ENCODE measurements at regions not wholly inside any gene's neighbourhood (a gene's known extent, or its start where the extent isn't known, plus 50 kb on each side); places are given as distances from the start of the nearest gene placed in this dataset.

DNA sequence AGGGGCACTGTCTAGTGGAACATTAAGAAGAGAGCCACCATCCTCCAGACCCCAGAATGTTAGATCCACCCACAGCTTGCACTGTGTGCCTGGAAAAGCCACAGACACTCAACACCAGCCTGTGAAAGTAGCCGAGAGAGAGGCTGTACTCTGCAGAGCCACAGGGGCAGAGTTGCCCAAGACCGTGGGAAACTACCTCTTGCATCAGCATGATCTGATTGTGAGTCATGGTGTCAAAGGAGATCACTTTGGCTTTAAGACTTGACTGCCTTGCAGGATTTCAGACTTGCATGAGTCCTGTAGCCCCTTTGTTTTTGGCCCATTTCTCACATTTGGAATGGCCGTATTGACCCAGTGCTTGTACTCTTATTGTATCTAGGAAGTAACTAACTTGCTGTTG, 115.9 kb upstream of the CCDC179 start:
- no peak overlapping the region for H3K4me3 ChIP-seq (ENCODE audit: low read length in 2 of 2)
- H3K4me1 ChIP-seq (ENCODE audit: control insufficient read depth, insufficient read depth, low read length), result no peaks in the 10 kb centered on the region
- H3K27ac ChIP-seq (ENCODE audit: low read length), result no peak overlapping the region
- H3K9me3 ChIP-seq (ENCODE audit: control insufficient read depth in 2 of 2, low read length in 2 of 2), result peaks cover 0 to 4% of the 10 kb centered on the region in 2 donors
- no peak overlapping the region for H3K9ac ChIP-seq (ENCODE audit: low read length in 2 of 2)
- H3K27me3 ChIP-seq (ENCODE audit: control insufficient read depth in 1 of 2, insufficient read depth in 2 of 2, low read length in 2 of 2), result no peaks in the 10 kb centered on the region
- no peaks in the 10 kb centered on the region for H3K36me3 ChIP-seq (ENCODE audit: control insufficient read depth in 2 of 2, insufficient read depth in 2 of 2, low read length in 2 of 2)

DNA sequence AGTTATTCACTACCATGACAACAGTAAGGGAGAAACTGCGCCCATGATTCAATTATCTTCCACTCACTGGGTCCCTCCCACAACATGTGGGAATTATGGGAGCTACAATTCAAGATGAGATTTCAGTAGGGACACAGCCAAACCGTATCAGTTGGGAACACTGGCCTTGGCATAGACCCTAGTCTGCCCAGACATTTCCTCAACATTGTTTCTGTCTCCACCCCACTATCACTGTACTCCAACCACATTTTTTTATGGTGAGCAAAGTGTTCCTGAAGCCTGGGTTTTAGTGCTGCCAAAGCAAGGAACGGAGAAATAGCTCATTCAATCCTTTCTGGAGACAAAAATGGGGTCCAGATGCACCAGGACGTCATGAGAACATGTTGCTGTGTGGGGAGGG, 122.6 kb upstream of the CCDC179 start:
- no peak overlapping the region for H3K9ac ChIP-seq (ENCODE audit: low read length in 2 of 2)
- H3K27me3 ChIP-seq (ENCODE audit: control insufficient read depth in 1 of 2, insufficient read depth in 2 of 2, low read length in 2 of 2), result no peaks in the 10 kb centered on the region
- H3K4me3 ChIP-seq (ENCODE audit: low read length in 2 of 2), result no peak overlapping the region
- no peak overlapping the region for H3K27ac ChIP-seq (ENCODE audit: low read length)
- no peaks in the 10 kb centered on the region for H3K4me1 ChIP-seq (ENCODE audit: control insufficient read depth, insufficient read depth, low read length)
- no peaks in the 10 kb centered on the region for H3K36me3 ChIP-seq (ENCODE audit: control insufficient read depth in 2 of 2, insufficient read depth in 2 of 2, low read length in 2 of 2)
- no peaks in the 10 kb centered on the region for H3K9me3 ChIP-seq (ENCODE audit: control insufficient read depth in 2 of 2, low read length in 2 of 2)

DNA sequence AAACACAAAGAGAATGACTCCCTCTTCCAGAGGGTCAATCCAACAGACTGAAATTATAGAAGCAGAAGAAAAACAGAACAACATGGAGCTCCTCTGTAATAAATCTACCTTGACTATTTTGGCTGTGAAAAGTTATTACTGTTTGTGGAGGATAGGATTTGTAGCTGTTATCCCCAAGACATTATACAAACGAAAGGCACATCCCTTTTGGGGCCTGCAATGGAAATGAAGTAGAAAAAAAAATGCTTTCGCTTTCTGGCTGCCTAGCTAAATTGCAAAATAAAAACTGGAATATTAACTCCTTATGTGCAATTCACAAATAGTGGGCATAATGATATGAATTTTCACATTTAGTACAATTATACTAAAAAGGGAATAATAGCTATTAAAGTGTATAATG, 123.8 kb upstream of the CCDC179 start:
- H3K9ac ChIP-seq (ENCODE audit: low read length in 2 of 2), result no peak overlapping the region
- no peak overlapping the region for H3K27ac ChIP-seq (ENCODE audit: low read length)
- no peaks in the 10 kb centered on the region for H3K27me3 ChIP-seq (ENCODE audit: control insufficient read depth in 1 of 2, insufficient read depth in 2 of 2, low read length in 2 of 2)
- no peaks in the 10 kb centered on the region for H3K4me1 ChIP-seq (ENCODE audit: control insufficient read depth, insufficient read depth, low read length)
- H3K4me3 ChIP-seq (ENCODE audit: low read length in 2 of 2), result no peak overlapping the region
- H3K36me3 ChIP-seq (ENCODE audit: control insufficient read depth in 2 of 2, insufficient read depth in 2 of 2, low read length in 2 of 2), result no peaks in the 10 kb centered on the region
- H3K9me3 ChIP-seq (ENCODE audit: control insufficient read depth in 2 of 2, low read length in 2 of 2), result no peaks in the 10 kb centered on the region

DNA sequence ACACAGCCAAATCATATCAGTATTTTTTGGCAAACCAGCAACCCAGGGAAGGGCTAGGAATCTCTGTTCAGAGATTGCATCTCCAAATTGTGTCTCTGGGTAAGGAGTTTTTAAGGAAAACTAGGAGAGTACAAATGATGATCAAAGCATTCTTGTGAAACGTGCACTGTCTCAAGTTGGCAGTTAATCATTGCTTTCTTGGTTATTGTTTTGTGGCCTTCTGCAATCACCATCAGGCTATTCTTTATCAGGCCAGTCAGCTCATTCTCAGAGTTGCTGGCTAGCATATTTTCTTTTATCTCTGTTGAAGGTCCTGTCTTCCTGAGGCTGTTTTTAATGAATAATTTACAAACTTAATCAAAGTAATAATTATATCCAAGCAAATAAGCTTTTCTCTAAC, 129.1 kb upstream of the CCDC179 start:
- Histone ChIP-seq H3K4me3 (ENCODE audit: low read length in 2 of 2) (no peak overlapping the region), H3K9me3 (ENCODE audit: control insufficient read depth in 2 of 2, low read length in 2 of 2) (peaks cover 0 to 8% of the 10 kb centered on the region in 2 donors), H3K36me3 (ENCODE audit: control insufficient read depth in 2 of 2, insufficient read depth in 2 of 2, low read length in 2 of 2) (no peaks in the 10 kb centered on the region), H3K27ac (ENCODE audit: low read length) (no peak overlapping the region), H3K27me3 (ENCODE audit: control insufficient read depth in 1 of 2, insufficient read depth in 2 of 2, low read length in 2 of 2) (no peaks in the 10 kb centered on the region), H3K4me1 (ENCODE audit: control insufficient read depth, insufficient read depth, low read length) (no peaks in the 10 kb centered on the region), H3K9ac (ENCODE audit: low read length in 2 of 2) (no peak overlapping the region)

DNA sequence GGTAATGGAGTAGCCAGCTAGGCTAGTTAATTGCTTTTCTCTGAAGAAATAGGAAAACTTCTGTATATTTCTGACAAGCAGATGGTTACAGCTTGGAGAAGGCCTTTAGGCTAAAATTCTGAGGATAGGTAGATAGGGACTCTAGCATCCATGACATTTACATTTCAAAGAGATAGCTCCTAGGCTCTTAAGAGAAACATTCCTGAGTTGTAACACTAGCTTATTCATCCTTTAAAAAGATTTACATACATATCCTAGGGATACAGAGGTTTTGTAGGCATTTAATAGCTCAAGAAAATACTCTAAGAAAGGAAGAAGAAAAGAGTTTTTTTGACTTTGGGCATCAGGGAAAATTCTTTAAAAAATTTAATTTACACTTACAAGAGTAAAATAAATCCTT, 130.9 kb upstream of the CCDC179 start:
- no peak overlapping the region for H3K4me3 ChIP-seq (ENCODE audit: low read length in 2 of 2)
- H3K9me3 ChIP-seq (ENCODE audit: control insufficient read depth in 2 of 2, low read length in 2 of 2), result peaks cover 0 to 8% of the 10 kb centered on the region in 2 donors
- H3K4me1 ChIP-seq (ENCODE audit: control insufficient read depth, insufficient read depth, low read length), result no peaks in the 10 kb centered on the region
- H3K9ac ChIP-seq (ENCODE audit: low read length in 2 of 2), result no peak overlapping the region
- no peaks in the 10 kb centered on the region for H3K36me3 ChIP-seq (ENCODE audit: control insufficient read depth in 2 of 2, insufficient read depth in 2 of 2, low read length in 2 of 2)
- no peaks in the 10 kb centered on the region for H3K27me3 ChIP-seq (ENCODE audit: control insufficient read depth in 1 of 2, insufficient read depth in 2 of 2, low read length in 2 of 2)
- H3K27ac ChIP-seq (ENCODE audit: low read length), result no peak overlapping the region

DNA sequence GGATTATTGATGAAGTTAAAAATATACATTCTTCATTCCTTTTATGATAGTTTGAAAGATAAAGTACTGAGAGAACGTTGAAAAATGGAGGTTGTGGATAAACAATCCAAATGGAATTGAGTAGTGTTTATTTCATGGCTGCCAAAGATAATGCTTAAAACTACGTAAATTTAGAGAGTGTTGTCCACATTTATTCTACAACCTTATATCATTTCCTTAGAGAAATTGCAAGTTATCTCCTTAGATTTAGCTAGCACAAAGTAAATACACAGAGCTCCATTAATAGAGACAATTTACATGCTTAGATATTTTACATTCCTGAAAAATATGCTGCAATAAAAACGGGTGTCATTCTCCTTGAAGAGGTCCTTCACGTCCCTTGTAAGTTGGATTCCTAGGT, 146.5 kb upstream of the CCDC179 start:
- Histone ChIP-seq H3K4me3 (ENCODE audit: low read length in 2 of 2) (no peak overlapping the region), H3K9ac (ENCODE audit: low read length in 2 of 2) (no peak overlapping the region), H3K4me1 (ENCODE audit: control insufficient read depth, insufficient read depth, low read length) (no peaks in the 10 kb centered on the region), H3K27me3 (ENCODE audit: control insufficient read depth in 1 of 2, insufficient read depth in 2 of 2, low read length in 2 of 2) (no peaks in the 10 kb centered on the region), H3K36me3 (ENCODE audit: control insufficient read depth in 2 of 2, insufficient read depth in 2 of 2, low read length in 2 of 2) (no peaks in the 10 kb centered on the region), H3K9me3 (ENCODE audit: control insufficient read depth in 2 of 2, low read length in 2 of 2) (peaks cover 0 to 6% of the 10 kb centered on the region in 2 donors), H3K27ac (ENCODE audit: low read length) (no peak overlapping the region)

DNA sequence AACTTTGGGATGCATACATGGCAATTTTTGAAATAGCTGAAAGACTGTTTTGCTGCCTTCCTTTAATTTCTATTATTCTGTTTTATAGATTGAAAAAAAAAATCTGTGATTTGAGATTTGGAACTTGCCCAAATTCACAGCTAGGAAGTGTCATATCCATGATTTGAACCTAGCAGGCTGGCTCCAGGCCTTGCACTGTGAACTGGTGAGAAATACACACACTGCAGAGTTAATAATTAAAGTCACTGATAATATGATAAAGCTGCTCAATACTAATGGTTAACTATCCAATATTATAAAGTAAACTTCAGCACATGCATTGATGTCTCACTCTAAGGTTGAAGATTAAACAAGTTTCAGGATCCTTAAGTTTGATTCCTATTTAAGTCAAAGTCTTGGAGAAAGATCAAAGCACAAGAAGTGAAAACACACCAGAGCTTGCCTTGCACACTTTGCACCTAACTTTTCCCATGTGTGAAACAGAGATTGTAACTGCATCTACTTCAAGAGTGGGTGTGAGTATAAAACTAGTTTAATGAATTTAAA, 150.6 kb upstream of the CCDC179 start:
- no peaks in the 10 kb centered on the region for H3K36me3 ChIP-seq (ENCODE audit: control insufficient read depth in 2 of 2, insufficient read depth in 2 of 2, low read length in 2 of 2)
- no peaks in the 10 kb centered on the region for H3K27me3 ChIP-seq (ENCODE audit: control insufficient read depth in 1 of 2, insufficient read depth in 2 of 2, low read length in 2 of 2)
- no peak overlapping the region for H3K4me3 ChIP-seq (ENCODE audit: low read length in 2 of 2)
- H3K4me1 ChIP-seq (ENCODE audit: control insufficient read depth, insufficient read depth, low read length), result no peaks in the 10 kb centered on the region
- no peaks in the 10 kb centered on the region for H3K9me3 ChIP-seq (ENCODE audit: control insufficient read depth in 2 of 2, low read length in 2 of 2)
- no peak overlapping the region for H3K9ac ChIP-seq (ENCODE audit: low read length in 2 of 2)
- no peak overlapping the region for H3K27ac ChIP-seq (ENCODE audit: low read length)

DNA sequence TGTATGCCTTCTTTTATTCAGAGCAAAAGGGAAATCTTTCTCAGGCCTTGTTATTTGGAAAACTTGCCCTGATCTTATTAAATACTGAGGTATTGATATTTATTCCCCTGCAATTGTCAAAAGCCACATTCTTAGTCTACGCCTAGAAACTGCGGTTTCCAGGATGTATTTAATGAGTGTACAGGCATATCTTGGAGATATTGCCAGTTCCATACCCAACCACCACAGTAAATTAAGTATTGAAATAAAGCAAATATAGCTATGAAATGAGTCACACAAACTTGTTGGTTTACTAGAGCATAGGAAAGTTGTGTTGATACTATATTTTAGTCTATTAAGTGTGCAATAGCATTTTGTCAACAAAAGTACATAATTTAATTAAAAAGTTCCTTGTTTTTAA, 152.7 kb upstream of the CCDC179 start:
- no peaks in the 10 kb centered on the region for H3K4me1 ChIP-seq (ENCODE audit: control insufficient read depth, insufficient read depth, low read length)
- no peaks in the 10 kb centered on the region for H3K36me3 ChIP-seq (ENCODE audit: control insufficient read depth in 2 of 2, insufficient read depth in 2 of 2, low read length in 2 of 2)
- no peaks in the 10 kb centered on the region for H3K9me3 ChIP-seq (ENCODE audit: control insufficient read depth in 2 of 2, low read length in 2 of 2)
- H3K9ac ChIP-seq (ENCODE audit: low read length in 2 of 2), result no peak overlapping the region
- H3K27ac ChIP-seq (ENCODE audit: low read length), result no peak overlapping the region
- no peak overlapping the region for H3K4me3 ChIP-seq (ENCODE audit: low read length in 2 of 2)
- H3K27me3 ChIP-seq (ENCODE audit: control insufficient read depth in 1 of 2, insufficient read depth in 2 of 2, low read length in 2 of 2), result no peaks in the 10 kb centered on the region

DNA sequence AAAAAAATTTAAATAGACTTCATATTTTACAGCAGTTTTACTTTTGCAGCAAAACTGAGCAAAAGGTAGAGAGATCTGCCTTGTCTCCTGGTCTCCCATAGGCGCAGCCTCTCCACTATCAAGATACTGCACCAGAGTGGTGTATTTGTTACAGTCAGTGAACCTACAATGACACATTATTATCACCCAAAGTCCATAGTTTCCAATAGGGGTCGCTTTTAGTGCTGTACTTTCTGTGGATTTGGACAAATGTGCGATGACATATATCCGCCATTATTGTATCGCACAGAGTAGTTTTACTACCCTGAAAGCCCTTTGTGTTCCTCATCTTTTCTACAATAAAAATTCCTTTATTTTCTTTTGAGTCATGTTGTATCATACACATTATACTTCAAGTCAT, 153.2 kb upstream of the CCDC179 start:
- Histone ChIP-seq H3K9ac (ENCODE audit: low read length in 2 of 2) (no peak overlapping the region), H3K4me1 (ENCODE audit: control insufficient read depth, insufficient read depth, low read length) (no peaks in the 10 kb centered on the region), H3K9me3 (ENCODE audit: control insufficient read depth in 2 of 2, low read length in 2 of 2) (no peaks in the 10 kb centered on the region), H3K4me3 (ENCODE audit: low read length in 2 of 2) (no peak overlapping the region), H3K36me3 (ENCODE audit: control insufficient read depth in 2 of 2, insufficient read depth in 2 of 2, low read length in 2 of 2) (no peaks in the 10 kb centered on the region), H3K27me3 (ENCODE audit: control insufficient read depth in 1 of 2, insufficient read depth in 2 of 2, low read length in 2 of 2) (no peaks in the 10 kb centered on the region), H3K27ac (ENCODE audit: low read length) (no peak overlapping the region)

DNA sequence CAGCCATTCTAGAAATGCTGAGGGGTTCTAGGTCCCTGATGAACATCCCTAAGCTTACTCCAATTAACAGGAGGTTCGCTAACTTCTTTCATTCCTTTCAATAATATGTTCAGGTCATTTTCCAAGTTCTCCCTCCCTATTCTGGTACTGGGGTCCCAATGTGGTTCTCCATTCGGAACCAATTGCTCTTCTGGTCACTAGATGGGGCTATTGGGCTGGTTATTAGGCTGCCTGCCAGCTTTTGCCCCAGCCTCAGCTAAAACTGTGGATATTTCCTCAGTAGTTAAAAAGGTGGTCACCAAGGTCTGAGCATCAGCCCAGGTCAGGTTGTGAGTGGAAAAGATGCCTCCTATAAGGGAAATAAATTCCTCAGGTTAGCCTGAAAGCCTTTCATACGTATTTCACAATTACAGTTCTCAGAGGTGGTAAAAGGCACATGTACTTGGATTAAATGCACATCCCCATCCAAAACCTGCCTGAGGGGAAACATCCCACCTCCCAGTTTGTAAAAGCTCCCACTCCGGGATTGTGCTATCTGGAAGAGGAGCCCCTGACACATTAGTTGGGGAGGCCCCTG, 161.1 kb upstream of the CCDC179 start:
- no peaks in the 10 kb centered on the region for H3K36me3 ChIP-seq (ENCODE audit: control insufficient read depth in 2 of 2, insufficient read depth in 2 of 2, low read length in 2 of 2)
- H3K4me3 ChIP-seq (ENCODE audit: low read length in 2 of 2), result no peak overlapping the region
- no peak overlapping the region for H3K9ac ChIP-seq (ENCODE audit: low read length in 2 of 2)
- no peak overlapping the region for H3K27ac ChIP-seq (ENCODE audit: low read length)
- H3K27me3 ChIP-seq (ENCODE audit: control insufficient read depth in 1 of 2, insufficient read depth in 2 of 2, low read length in 2 of 2), result no peaks in the 10 kb centered on the region
- no peaks in the 10 kb centered on the region for H3K4me1 ChIP-seq (ENCODE audit: control insufficient read depth, insufficient read depth, low read length)
- H3K9me3 ChIP-seq (ENCODE audit: control insufficient read depth in 2 of 2, low read length in 2 of 2), result no peaks in the 10 kb centered on the region

DNA sequence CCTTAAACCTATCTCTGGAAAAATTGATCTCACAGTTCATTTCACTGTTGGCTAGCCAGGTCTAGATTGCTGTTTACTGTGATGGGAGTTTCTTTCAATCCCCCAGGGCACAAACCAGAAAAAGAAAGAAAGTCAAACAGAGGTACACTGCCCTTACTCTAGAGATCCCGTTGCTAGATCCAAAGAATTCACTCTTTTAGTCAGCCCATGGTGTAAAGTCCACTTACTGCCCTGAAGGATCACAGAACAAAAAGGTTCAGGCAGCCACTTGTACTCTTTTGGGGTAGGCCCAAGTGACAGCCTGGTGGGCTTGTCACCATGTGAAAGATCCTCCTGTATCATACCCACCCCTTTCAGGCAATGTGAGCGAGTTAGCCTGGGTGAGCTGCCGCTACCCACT, 162.6 kb upstream of the CCDC179 start:
- Histone ChIP-seq H3K27me3 (ENCODE audit: control insufficient read depth in 1 of 2, insufficient read depth in 2 of 2, low read length in 2 of 2) (no peaks in the 10 kb centered on the region), H3K9ac (ENCODE audit: low read length in 2 of 2) (no peak overlapping the region), H3K36me3 (ENCODE audit: control insufficient read depth in 2 of 2, insufficient read depth in 2 of 2, low read length in 2 of 2) (no peaks in the 10 kb centered on the region), H3K27ac (ENCODE audit: low read length) (no peak overlapping the region), H3K9me3 (ENCODE audit: control insufficient read depth in 2 of 2, low read length in 2 of 2) (no peaks in the 10 kb centered on the region), H3K4me1 (ENCODE audit: control insufficient read depth, insufficient read depth, low read length) (no peaks in the 10 kb centered on the region), H3K4me3 (ENCODE audit: low read length in 2 of 2) (no peak overlapping the region)

Data from stomach smooth muscle (tissue), 2 donors.